Endometrial microvascular endothelial cells (primary cell): ENCODE measurements at regions not wholly inside any gene's neighbourhood (a gene's known extent, or its start where the extent isn't known, plus 50 kb on each side); places are given as distances from the start of the nearest gene placed in this dataset.

ENCODE experiments used
- in situ Hi-C: cut with HindIII; loops from 2 replicates; pipeline ENCODE4 v1.10.0; 2017; ENCODE audit warnings: low sequenced_read_pairs, low pct_unique_long_range_greater_than_20kb; ENCODE audit errors: inconsistent ontology term

- in situ Hi-C loops = no loop called here
These were observed 173.9 kb upstream of the PMEPA1 start for GRCh38 chr20:57883761-57884160.

- in situ Hi-C loops = no loop called here
These were observed 173.4 kb upstream of the PMEPA1 start for GRCh38 chr20:57883224-57883623.

- in situ Hi-C loops = no loop called here
These were observed 172.8 kb upstream of the PMEPA1 start for GRCh38 chr20:57882451-57883161.

- in situ Hi-C loops = no loop called here
These were observed 171.9 kb upstream of the PMEPA1 start for GRCh38 chr20:57881466-57882385.

GRCh38 chr20:57880571-57880892 lies 170.7 kb upstream of the PMEPA1 start:
- in situ Hi-C loops = no loop called here

GRCh38 chr20:57879779-57880570 lies 170.2 kb upstream of the PMEPA1 start:
- in situ Hi-C loops = no loop called here

GRCh38 chr20:57879437-57879778 lies 169.6 kb upstream of the PMEPA1 start:
- in situ Hi-C loops = no loop called here

- in situ Hi-C loops = no loop called here
These were observed 169.1 kb upstream of the PMEPA1 start for GRCh38 chr20:57878786-57879424.

- in situ Hi-C loops = no loop called here
These were observed 168.2 kb upstream of the PMEPA1 start for GRCh38 chr20:57877995-57878394.

GRCh38 chr20:57877131-57877824 lies 167.5 kb upstream of the PMEPA1 start:
- in situ Hi-C loops = no loop called here

- in situ Hi-C loops = no loop called here
These were observed 166.3 kb upstream of the PMEPA1 start for GRCh38 chr20:57876163-57876562.

- in situ Hi-C loops = no loop called here
These were observed 164.3 kb upstream of the PMEPA1 start for GRCh38 chr20:57874141-57874540.

- in situ Hi-C loops = no loop called here
These were observed 163.1 kb upstream of the PMEPA1 start for GRCh38 chr20:57872816-57873409.

- in situ Hi-C loops = no loop called here
These were observed 161.4 kb upstream of the PMEPA1 start for GRCh38 chr20:57871237-57871632.

GRCh38 chr20:57870597-57871236 lies 160.9 kb upstream of the PMEPA1 start:
- in situ Hi-C loops = no loop called here

- in situ Hi-C loops = no loop called here
These were observed 160.1 kb upstream of the PMEPA1 start for GRCh38 chr20:57869951-57870315.

GRCh38 chr20:57869291-57869950 lies 159.6 kb upstream of the PMEPA1 start:
- in situ Hi-C loops = no loop called here
